Posterior vena cava (tissue), 2 donors: ENCODE measurements at regions not wholly inside any gene's neighbourhood (a gene's known extent, or its start where the extent isn't known, plus 50 kb on each side); places are given as distances from the start of the nearest gene placed in this dataset.
"Not testable (repeated sequence)": the region's sequence is repeated elsewhere in the genome, so short reads cannot be mapped to it uniquely, and the experiment has no call there.

ENCODE experiments used
- DNase-seq: peaks from one replicate; pipeline ENCODE4 v3.0.0-alpha.2; 2020; ENCODE audit warnings: low spot score
- intact Hi-C, 2 donors: fragments of 100-400 bp; cut with DNase I; formaldehyde crosslinking; loops; one replicate each; pipeline versions ENCODE4 v1.14.1 to v1.14.2; 2022 to 2023
- donor health status: DM: yes; HTN: yes; CAD: no.
- donor health status: DM: yes; HTN: yes; CAD: no.

DNA sequence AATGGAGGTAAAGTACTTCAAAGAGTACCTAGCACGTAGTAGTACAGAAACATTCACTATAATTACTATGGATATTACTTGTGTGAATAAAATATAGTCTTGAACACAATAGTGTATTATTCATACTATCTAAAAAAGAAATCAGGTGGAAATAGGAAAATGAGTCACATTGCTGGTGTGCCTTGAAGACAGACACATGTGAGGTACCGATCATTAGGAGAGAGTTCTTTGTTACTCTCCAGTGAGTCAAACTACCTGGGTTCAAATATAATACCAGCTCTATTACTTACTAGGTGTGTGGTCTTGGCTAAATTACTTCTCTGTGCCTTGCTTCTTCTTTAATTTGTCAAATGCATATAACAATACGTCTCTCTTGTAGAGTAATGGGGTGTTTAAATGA lies 50.8 kb upstream of the BEND6 start:
- intact Hi-C loops: loop anchor here (5.0 to 10.0 kb wide), 2 partner anchors 121 to 413 kb away; partner anchors contain the start of gene PRIM2 (in 1 of the 2)
- DNase-seq: no peak

GRCh38 chr6:56902641-56903464 lies 52.1 kb upstream of the BEND6 start:
- DNase-seq: no peak
- intact Hi-C loops: loop anchor here (5.0 to 10.0 kb wide), 2 partner anchors 122 to 414 kb away; partner anchors contain the start of gene PRIM2 (in 1 of the 2)

GRCh38 chr6:56900784-56901183 lies 54.1 kb upstream of the BEND6 start:
- no peak for DNase-seq

GRCh38 chr6:56899753-56900152 lies 55.2 kb upstream of the BEND6 start:
- DNase-seq: no peak
- intact Hi-C loops: loop anchor here (5.0 to 10.0 kb wide), 2 partner anchors 125 to 418 kb away; partner anchors contain the start of gene PRIM2 (in 1 of the 2)

More at GRCh38 chr6:56900784-56901183, 54.1 kb upstream of the BEND6 start:
- intact Hi-C loops: loop anchor here (5.0 to 10.0 kb wide), 2 partner anchors 124 to 417 kb away; partner anchors contain the start of gene PRIM2 (in 1 of the 2)

DNA sequence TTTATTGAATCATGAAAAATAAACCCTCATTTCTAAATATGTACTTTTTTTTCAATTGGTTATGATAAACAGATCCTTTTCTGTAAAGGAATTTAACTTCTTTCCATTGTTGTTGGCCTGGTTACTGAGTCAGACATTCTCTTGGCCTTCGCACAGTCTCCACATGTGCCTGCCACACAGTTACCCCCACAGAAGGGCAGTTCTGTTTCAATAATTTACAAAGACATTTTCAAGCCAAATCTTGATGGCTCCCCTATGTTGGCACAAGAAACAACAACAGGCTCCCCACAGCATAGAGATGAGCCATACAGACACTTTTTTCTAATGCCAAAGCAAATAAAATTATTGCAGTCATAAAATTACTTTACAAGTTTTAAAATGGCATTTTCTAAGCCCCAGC lies 55.6 kb upstream of the BEND6 start:
- DNase-seq: no peak
- intact Hi-C loops: no loop called here

DNA sequence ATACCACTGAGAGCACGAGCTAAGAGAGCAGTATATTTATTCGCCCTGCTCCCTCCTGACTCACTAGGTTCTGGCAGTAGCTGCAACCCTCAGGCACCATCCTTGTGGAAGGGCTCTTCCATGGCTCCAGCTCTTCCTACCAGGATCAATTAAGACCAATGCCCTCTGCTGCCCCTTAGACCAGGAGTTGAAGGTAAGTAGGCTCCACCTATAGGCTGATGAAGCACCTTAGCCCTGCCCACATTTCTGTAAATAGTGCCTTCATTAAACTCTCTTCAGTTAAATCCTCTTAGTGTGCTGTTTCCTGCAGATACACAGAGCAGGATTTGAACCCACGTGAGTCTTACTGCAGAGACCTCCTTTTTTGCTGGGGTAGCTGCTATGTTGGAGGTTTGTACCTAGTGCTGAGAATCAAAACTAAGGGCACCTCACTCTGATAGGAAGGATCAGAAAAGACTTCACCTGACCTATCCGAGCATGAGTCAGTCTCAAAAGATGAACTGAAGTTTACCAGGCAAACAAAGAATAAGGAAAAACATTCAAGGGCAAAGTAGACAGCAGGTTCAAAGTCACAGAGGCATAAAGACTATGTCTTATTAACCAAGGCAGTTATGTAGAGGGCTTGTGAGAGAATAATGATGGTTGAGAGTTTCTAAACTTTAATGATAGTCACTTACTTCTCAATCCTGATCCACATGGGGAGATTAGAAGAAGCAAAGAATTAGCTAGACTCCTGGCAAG lies 56.9 kb upstream of the BEND6 start:
- intact Hi-C loops: no loop called here
- DNase-seq: no peak

GRCh38 chr6:56891754-56892153 lies 63.2 kb upstream of the BEND6 start:
- DNase-seq: no peak
- intact Hi-C loops: no loop called here

- intact Hi-C loops: no loop called here
- no peak for DNase-seq
These were observed 64.1 kb upstream of the BEND6 start for GRCh38 chr6:56890683-56891429.

- intact Hi-C loops: no loop called here
- no peak for DNase-seq
These were observed 64.8 kb upstream of the BEND6 start for GRCh38 chr6:56890066-56890465.

GRCh38 chr6:56889492-56889891 lies 65.4 kb upstream of the BEND6 start:
- intact Hi-C loops: no loop called here
- DNase-seq: no peak

DNA sequence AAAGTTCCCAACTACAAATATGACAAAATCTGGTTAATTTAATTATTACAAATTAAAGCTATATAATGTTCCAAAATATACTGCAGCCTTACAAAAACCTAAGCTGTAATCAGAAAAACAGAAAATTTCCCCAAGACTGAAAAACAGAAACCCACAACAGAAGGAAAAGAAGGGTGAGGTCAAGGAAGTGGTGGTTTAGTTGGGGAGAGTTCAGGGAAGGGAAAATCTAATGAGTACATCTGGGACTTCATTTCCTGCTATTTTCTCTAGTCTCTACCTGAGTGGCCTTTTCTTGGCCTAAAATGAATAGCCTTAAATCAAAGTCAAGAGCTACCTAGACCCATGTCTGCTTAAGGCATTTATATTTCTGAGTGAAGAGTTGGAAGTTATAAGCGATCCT lies 66.2 kb upstream of the BEND6 start:
- intact Hi-C loops: no loop called here

DNA sequence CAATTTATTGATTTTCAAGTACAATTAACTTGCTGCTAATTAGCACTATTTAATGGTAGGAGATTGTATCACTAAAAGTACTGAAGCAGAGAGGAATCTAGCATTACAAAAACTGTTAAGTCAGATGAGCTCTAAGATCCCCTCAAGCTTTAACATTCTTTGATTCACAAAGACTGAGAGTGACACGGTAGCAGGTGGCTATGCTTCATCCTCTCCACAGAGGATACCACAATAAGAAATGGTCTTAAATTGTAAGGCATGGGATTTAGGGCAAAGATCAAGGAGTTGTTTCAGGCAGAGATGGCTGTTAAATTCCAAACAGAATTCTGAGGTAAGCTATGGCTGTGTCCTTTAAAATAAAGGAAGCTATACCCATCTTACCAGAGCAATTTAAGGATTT lies 67.8 kb upstream of the BEND6 start:
- no peak for DNase-seq
- intact Hi-C loops: no loop called here

More for the DNA sequence above, 66.2 kb upstream of the BEND6 start:
- no peak for DNase-seq

GRCh38 chr6:56877922-56878321 lies 77.0 kb upstream of the BEND6 start:
- DNase-seq: no peak
- intact Hi-C loops: no loop called here

- no peak for DNase-seq
- intact Hi-C loops: no loop called here
These were observed 78.9 kb upstream of the BEND6 start for GRCh38 chr6:56875961-56876360.

DNA sequence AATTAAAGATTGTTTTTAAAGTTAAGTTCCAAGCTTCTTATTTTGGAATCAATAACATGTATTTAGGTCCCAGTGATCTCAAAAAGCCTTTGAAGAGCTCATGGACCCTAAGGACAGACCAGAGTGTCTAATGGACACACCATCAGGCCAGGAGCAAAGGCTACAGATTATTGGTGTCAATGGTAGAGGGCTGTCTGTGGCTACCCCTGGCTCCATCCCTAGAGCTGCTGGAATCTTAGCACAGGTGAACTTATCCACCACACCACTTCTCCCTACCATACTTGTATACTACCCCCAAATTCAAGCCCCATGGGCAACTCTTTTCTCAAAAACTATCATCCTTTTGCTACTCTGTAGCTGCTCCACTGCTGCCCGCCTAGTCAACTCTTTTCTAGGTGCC lies 79.4 kb upstream of the BEND6 start:
- DNase-seq: no peak
- intact Hi-C loops: no loop called here

DNA sequence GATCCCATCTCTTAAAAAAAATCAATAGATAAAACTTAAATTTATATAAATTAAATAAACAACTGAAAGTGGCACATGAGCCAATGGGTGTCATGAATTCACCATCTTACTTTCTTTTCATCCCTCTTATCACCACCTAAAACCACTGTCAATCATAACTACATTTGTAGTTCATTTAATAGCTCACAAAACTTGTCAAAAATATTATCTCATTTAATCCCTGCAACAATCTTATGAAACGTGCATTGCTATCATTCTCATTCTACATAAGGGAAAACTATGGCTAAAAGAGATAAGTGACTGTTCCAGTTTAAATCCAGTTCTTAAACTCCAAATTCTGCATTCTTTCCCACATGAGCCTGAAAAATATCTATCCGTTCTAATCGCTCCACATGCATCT lies 80.6 kb upstream of the BEND6 start:
- intact Hi-C loops: no loop called here
- no peak for DNase-seq

DNA sequence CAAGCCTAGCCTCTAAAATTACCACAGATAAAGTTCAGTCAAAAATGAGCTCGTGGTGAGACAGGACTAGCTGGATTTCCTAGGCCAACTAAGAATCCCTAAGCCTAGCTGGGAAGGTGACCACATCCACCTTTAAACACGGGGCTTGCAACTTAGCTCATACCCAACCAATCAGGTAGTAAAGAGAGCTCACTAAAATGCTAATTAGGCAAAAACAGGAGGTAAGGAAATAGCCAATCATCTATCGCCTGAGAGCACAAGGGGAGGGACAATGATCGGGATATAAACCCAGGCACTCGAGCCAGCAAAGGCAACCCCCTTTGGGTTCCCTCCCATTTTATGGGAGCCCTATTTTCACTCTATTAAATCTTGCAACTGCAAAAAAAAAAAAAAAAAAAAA lies 84.9 kb upstream of the BEND6 start:
- DNase-seq, intact Hi-C loops: not testable (repeated sequence)

- no peak for DNase-seq
- intact Hi-C loops: no loop called here
These were observed 85.6 kb upstream of the BEND6 start for GRCh38 chr6:56869346-56869745.

DNA sequence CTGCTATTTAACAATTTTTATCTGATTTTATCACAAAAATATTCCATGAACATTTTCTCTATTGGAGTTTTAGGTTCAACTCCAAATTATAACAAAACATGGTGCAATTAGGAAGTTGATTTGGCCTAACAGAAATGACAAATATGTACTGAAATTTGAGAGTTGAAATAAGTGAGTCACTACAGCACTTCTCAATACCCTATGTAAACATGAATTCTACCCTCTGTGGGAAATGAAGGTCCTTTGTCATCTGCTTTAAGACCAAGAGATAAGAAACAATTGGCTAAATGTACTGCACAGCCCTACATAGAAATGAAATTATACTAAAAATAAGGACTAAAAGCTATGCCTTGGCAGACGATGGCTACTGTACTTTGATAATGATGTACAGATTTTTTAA lies 86.2 kb upstream of the BEND6 start:
- intact Hi-C loops: no loop called here

More for the DNA sequence above, 86.2 kb upstream of the BEND6 start:
- no peak for DNase-seq
